Cardiac fibroblast (primary cell): ENCODE measurements at regions not wholly inside any gene's neighbourhood (a gene's known extent, or its start where the extent isn't known, plus 50 kb on each side); places are given as distances from the start of the nearest gene placed in this dataset.

Experiments used
- DNase-seq, 2 donors: peaks; one replicate each; pipeline versions ENCODE4 v3.0.0 to v3.0.0-alpha.2; 2010; ENCODE audit warnings: low read depth in 2 of 2
- H3K4me3 ChIP-seq, 2 donors: replicated peaks in 1 of 2; 1 replicate in 1 of 2; 2 replicates in 1 of 2; pipeline ENCODE4 v1.5.1; 2011; ENCODE audit warnings: low read depth in 2 of 2, low read length in 2 of 2, mild to moderate bottlenecking in 2 of 2, moderate library complexity in 1 of 2
- CTCF ChIP-seq: IDR thresholded peaks from one replicate; pipeline ENCODE4 v1.5.1; 2011; ENCODE audit warnings: low read depth, mild to moderate bottlenecking, low read length, inconsistent platforms

DNA sequence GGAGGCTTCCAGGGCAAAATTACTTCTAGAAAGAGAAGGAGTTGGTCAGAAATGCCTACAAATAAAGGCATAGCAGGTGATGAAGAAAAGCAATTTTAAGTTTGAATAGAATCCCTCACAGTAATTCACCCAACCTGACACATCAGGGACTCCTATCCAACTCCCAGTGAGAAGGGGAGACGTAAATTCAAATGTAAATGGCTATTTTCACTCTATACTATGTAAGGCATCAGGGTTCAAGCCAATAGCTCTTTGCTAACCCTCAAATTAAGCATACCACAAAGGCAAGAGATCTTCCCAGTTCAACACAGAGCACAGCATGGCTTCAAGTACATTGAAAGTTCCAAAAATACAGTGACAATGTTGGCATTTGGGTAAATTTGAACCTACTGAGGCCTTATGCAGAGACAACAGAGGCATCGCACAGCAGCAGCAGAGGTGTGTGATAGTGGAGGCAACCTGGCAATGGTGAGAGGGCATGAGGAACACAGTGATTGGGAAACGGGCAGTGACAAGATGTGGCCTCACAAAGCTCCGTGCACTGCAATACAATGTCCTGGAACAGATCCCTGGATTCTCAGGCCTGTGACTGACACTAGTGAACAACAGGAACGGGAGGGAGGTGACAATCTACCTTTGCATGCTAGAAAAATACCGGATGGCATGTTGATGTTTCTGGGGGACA, 95.7 kb downstream of the VSTM2A start:
- no peak for TF ChIP-seq CTCF
- no peak for DNase-seq
- no peak overlapping the region for H3K4me3 ChIP-seq

DNA sequence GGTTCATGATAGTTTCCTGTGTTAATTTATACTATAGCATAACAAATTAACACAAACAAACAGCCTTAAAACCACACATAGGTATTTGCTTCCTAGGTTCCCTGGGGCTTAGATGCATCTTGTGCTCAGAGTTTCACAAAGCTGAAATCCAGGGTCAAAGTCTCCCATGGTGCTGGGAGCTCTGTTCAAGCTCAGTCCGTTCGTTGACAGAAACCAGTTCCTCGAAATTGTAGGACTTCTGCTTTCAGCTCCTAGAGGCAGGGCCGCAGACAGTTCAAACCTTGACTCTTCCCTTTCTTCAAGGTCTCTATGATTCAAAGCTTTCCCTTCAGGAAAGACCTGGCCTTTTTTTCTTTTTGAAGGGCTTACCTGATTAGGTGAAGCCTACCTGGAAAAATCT, 90.5 kb downstream of the VSTM2A start:
- H3K4me3 ChIP-seq, result no peak overlapping the region
- DNase-seq, result no peak
- TF ChIP-seq CTCF, result no peak

DNA sequence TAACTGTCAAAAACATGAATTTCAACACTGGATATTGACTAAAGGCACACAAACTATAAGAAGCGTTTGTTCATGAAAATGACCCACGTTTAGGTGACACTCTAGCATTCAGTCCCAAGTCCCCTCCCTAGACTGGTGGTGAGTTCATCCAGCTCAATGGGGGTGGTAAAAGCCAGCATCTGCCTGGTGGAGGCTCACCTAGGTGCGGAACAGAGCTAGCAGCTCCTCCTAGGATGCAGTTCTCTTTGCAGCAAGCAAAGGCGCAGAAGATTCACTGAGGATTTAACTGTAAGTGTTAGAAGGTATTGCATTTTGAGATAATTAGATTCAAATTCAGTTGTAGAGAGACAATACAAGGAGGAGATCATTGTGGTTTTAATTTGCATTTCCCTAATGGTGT, 87.6 kb downstream of the VSTM2A start:
- no peak for TF ChIP-seq CTCF
- DNase-seq, result no peak

DNA sequence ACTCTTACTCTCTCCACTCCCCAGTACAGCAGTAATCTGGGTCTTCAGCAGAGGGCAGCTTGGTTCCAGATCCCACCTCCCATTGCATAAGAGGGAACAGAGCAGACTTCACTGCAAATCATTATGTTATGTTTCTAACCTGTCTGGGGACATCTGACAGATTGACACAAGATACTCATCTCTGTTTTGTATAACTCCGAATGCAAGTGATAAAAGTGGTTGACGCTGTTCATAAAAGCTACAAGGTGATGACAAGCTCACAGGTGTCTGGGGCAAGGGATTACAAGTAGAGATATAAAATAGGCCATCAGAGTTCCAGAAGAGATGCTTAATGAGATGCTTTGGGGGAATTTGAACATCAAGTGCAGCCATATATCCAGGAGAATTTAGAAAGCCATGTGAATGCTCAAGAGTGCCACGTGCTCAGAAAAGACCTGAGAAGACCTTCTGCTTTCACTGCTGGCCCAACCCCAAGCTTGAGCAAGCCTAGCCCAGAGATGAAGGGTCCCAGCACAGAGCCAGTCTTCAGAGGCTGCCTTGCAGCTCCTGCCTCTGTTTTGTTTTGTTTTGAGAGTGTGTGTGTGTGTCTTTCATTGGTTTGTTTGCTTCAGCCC, 80.6 kb downstream of the VSTM2A start:
- H3K4me3 ChIP-seq, result no peak overlapping the region
- no peak for DNase-seq
- TF ChIP-seq CTCF, result no peak

More for the DNA sequence above, 87.6 kb downstream of the VSTM2A start:
- H3K4me3 ChIP-seq, result no peak overlapping the region
